ENCODE measurements at regions not wholly inside any gene's neighbourhood (a gene's known extent, or its start where the extent isn't known, plus 50 kb on each side); places are given as distances from the start of the nearest gene placed in this dataset.
"Not testable (repeated sequence)": the region's sequence is repeated elsewhere in the genome, so short reads cannot be mapped to it uniquely, and the experiment has no call there.

GRCh38 chr9:82882748-82883147 lies 180.2 kb downstream of the RASEF start:
- TF ChIP-seq CTCF (IDR thresholded peaks at IDR 0.05; ENCODE audit: unreplicated experiment): no peak
- no peaks in the 10 kb centered on the region for H3K9me3 Mint-ChIP-seq (ENCODE audit: unreplicated experiment)
- H3K27me3 Mint-ChIP-seq (ENCODE audit: unreplicated experiment): peaks cover 1% of the 10 kb centered on the region
- DNase-seq (ENCODE audit: low spot score): no peak
- no peak overlapping the region for H3K27ac Mint-ChIP-seq (ENCODE audit: unreplicated experiment)
- H3K36me3 Mint-ChIP-seq (ENCODE audit: low read depth, unreplicated experiment): no peaks in the 10 kb centered on the region
- no peak overlapping the region for H3K4me3 Mint-ChIP-seq (ENCODE audit: unreplicated experiment)
- H3K4me1 Mint-ChIP-seq (ENCODE audit: unreplicated experiment): peaks cover 6% of the 10 kb centered on the region

- H3K27me3 Mint-ChIP-seq (ENCODE audit: unreplicated experiment): peaks cover 1% of the 10 kb centered on the region
- H3K27ac Mint-ChIP-seq (ENCODE audit: unreplicated experiment): no peak overlapping the region
- no peaks in the 10 kb centered on the region for H3K36me3 Mint-ChIP-seq (ENCODE audit: low read depth, unreplicated experiment)
- no peak for TF ChIP-seq CTCF (IDR thresholded peaks at IDR 0.05; ENCODE audit: unreplicated experiment)
- H3K9me3 Mint-ChIP-seq (ENCODE audit: unreplicated experiment): no peaks in the 10 kb centered on the region
- DNase-seq (ENCODE audit: low spot score): no peak
- H3K4me3 Mint-ChIP-seq (ENCODE audit: unreplicated experiment): no peak overlapping the region
- H3K4me1 Mint-ChIP-seq (ENCODE audit: unreplicated experiment): peaks cover 6% of the 10 kb centered on the region
These were observed 179.5 kb downstream of the RASEF start for GRCh38 chr9:82883436-82883835.

- H3K27me3 Mint-ChIP-seq (ENCODE audit: unreplicated experiment); H3K27ac Mint-ChIP-seq (ENCODE audit: unreplicated experiment); H3K4me3 Mint-ChIP-seq (ENCODE audit: unreplicated experiment); H3K4me1 Mint-ChIP-seq (ENCODE audit: unreplicated experiment); H3K9me3 Mint-ChIP-seq (ENCODE audit: unreplicated experiment); DNase-seq (ENCODE audit: low spot score); H3K36me3 Mint-ChIP-seq (ENCODE audit: low read depth, unreplicated experiment): not testable (repeated sequence)
These were observed 179.0 kb downstream of the RASEF start for GRCh38 chr9:82883974-82884373.

- no peak overlapping the region for H3K4me3 Mint-ChIP-seq (ENCODE audit: unreplicated experiment)
- no peak for TF ChIP-seq CTCF (IDR thresholded peaks at IDR 0.05; ENCODE audit: unreplicated experiment)
- no peaks in the 10 kb centered on the region for H3K36me3 Mint-ChIP-seq (ENCODE audit: low read depth, unreplicated experiment)
- H3K27ac Mint-ChIP-seq (ENCODE audit: unreplicated experiment): no peak overlapping the region
- no peaks in the 10 kb centered on the region for H3K9me3 Mint-ChIP-seq (ENCODE audit: unreplicated experiment)
- H3K4me1 Mint-ChIP-seq (ENCODE audit: unreplicated experiment): no peaks in the 10 kb centered on the region
- H3K27me3 Mint-ChIP-seq (ENCODE audit: unreplicated experiment): no peaks in the 10 kb centered on the region
- DNase-seq (ENCODE audit: low spot score): no peak
These were observed 172.5 kb downstream of the RASEF start for GRCh38 chr9:82890401-82890800.

- no peak for DNase-seq (ENCODE audit: low spot score)
- H3K27ac Mint-ChIP-seq (ENCODE audit: unreplicated experiment): no peak overlapping the region
- TF ChIP-seq CTCF (IDR thresholded peaks at IDR 0.05; ENCODE audit: unreplicated experiment): no peak
- no peaks in the 10 kb centered on the region for H3K4me1 Mint-ChIP-seq (ENCODE audit: unreplicated experiment)
- no peak overlapping the region for H3K4me3 Mint-ChIP-seq (ENCODE audit: unreplicated experiment)
- H3K36me3 Mint-ChIP-seq (ENCODE audit: low read depth, unreplicated experiment): no peaks in the 10 kb centered on the region
- H3K27me3 Mint-ChIP-seq (ENCODE audit: unreplicated experiment): no peaks in the 10 kb centered on the region
- H3K9me3 Mint-ChIP-seq (ENCODE audit: unreplicated experiment): no peaks in the 10 kb centered on the region
These were observed 172.1 kb downstream of the RASEF start for GRCh38 chr9:82890865-82891264.

- DNase-seq (ENCODE audit: low spot score): no peak
- Mint-ChIP-seq H3K27ac (ENCODE audit: unreplicated experiment) (no peak overlapping the region), H3K27me3 (ENCODE audit: unreplicated experiment) (no peaks in the 10 kb centered on the region), H3K4me3 (ENCODE audit: unreplicated experiment) (no peak overlapping the region), H3K4me1 (ENCODE audit: unreplicated experiment) (no peaks in the 10 kb centered on the region), H3K36me3 (ENCODE audit: low read depth, unreplicated experiment) (no peaks in the 10 kb centered on the region), H3K9me3 (ENCODE audit: unreplicated experiment) (no peaks in the 10 kb centered on the region)
- no peak for TF ChIP-seq CTCF (IDR thresholded peaks at IDR 0.05; ENCODE audit: unreplicated experiment)
These were observed 171.6 kb downstream of the RASEF start for GRCh38 chr9:82891321-82891720.

Data from endothelial cell (in vitro differentiated cells).